IPS-18c (cell line): ENCODE measurements at regions not wholly inside any gene's neighbourhood (a gene's known extent, or its start where the extent isn't known, plus 50 kb on each side); places are given as distances from the start of the nearest gene placed in this dataset.
"Not testable (repeated sequence)": the region's sequence is repeated elsewhere in the genome, so short reads cannot be mapped to it uniquely, and the experiment has no call there.

Experiments
- H3K4me3 ChIP-seq: 2 replicates; pipeline ENCODE4 v1.7.0; 2013; ENCODE audit warnings: low read depth, mild to moderate bottlenecking, low read length, moderate library complexity; ENCODE audit not compliant: insufficient read depth
- H3K9me3 ChIP-seq: one replicate; pipeline ENCODE4 v1.6.1; 2013; ENCODE audit warnings: mild to moderate bottlenecking, low read length, moderate library complexity; ENCODE audit not compliant: control insufficient read depth, insufficient read depth

GRCh38 chr4:127224556-127224955 lies 408.2 kb upstream of the INTU start:
- H3K9me3 ChIP-seq: no peaks in the 10 kb centered on the region
- H3K4me3 ChIP-seq: no peak overlapping the region

GRCh38 chr4:127229855-127230608 lies 402.7 kb upstream of the INTU start:
- no peaks in the 10 kb centered on the region for H3K9me3 ChIP-seq
- no peak overlapping the region for H3K4me3 ChIP-seq

- Histone ChIP-seq H3K4me3 (no peak overlapping the region), H3K9me3 (no peaks in the 10 kb centered on the region)
Measured at GRCh38 chr4:127236889-127237288, 395.9 kb upstream of the INTU start.

- H3K4me3 ChIP-seq: no peak overlapping the region
- no peaks in the 10 kb centered on the region for H3K9me3 ChIP-seq
Measured at GRCh38 chr4:127237581-127237980, 395.2 kb upstream of the INTU start.

GRCh38 chr4:127238956-127239475 lies 393.7 kb upstream of the INTU start:
- Histone ChIP-seq H3K4me3 (no peak overlapping the region), H3K9me3 (no peaks in the 10 kb centered on the region)

GRCh38 chr4:127239902-127240763 lies 392.6 kb upstream of the INTU start:
- no peaks in the 10 kb centered on the region for H3K9me3 ChIP-seq
- H3K4me3 ChIP-seq: no peak overlapping the region

GRCh38 chr4:127240764-127241105 lies 392.0 kb upstream of the INTU start:
- Histone ChIP-seq H3K4me3 (no peak overlapping the region), H3K9me3 (no peaks in the 10 kb centered on the region)

- no peak overlapping the region for H3K4me3 ChIP-seq
- H3K9me3 ChIP-seq: peaks cover 2% of the 10 kb centered on the region
Measured at GRCh38 chr4:127244515-127244914, 388.2 kb upstream of the INTU start.

- Histone ChIP-seq H3K9me3 (peaks cover 2% of the 10 kb centered on the region), H3K4me3 (no peak overlapping the region)
Measured at GRCh38 chr4:127246963-127247952, 385.5 kb upstream of the INTU start.

GRCh38 chr4:127249066-127249766 lies 383.5 kb upstream of the INTU start:
- Histone ChIP-seq H3K9me3 (peaks cover 2% of the 10 kb centered on the region), H3K4me3 (no peak overlapping the region)

GRCh38 chr4:127249767-127250108 lies 383.0 kb upstream of the INTU start:
- H3K9me3 ChIP-seq: peaks cover 2% of the 10 kb centered on the region
- no peak overlapping the region for H3K4me3 ChIP-seq

- H3K4me3 ChIP-seq: no peak overlapping the region
- H3K9me3 ChIP-seq: peaks cover 2% of the 10 kb centered on the region
Measured at GRCh38 chr4:127250577-127250976, 382.2 kb upstream of the INTU start.

GRCh38 chr4:127251423-127251822 lies 381.3 kb upstream of the INTU start:
- peaks cover 2% of the 10 kb centered on the region for H3K9me3 ChIP-seq
- no peak overlapping the region for H3K4me3 ChIP-seq

GRCh38 chr4:127256500-127256899 lies 376.3 kb upstream of the INTU start:
- H3K4me3 ChIP-seq: no peak overlapping the region
- no peaks in the 10 kb centered on the region for H3K9me3 ChIP-seq

GRCh38 chr4:127261476-127261875 lies 371.3 kb upstream of the INTU start:
- no peaks in the 10 kb centered on the region for H3K9me3 ChIP-seq
- no peak overlapping the region for H3K4me3 ChIP-seq

- no peak overlapping the region for H3K4me3 ChIP-seq
Measured at GRCh38 chr4:127268367-127268766, 364.4 kb upstream of the INTU start.

GRCh38 chr4:127277023-127277422 lies 355.7 kb upstream of the INTU start:
- not testable (repeated sequence) for H3K4me3 ChIP-seq, H3K9me3 ChIP-seq

More at GRCh38 chr4:127268367-127268766, 364.4 kb upstream of the INTU start:
- no peaks in the 10 kb centered on the region for H3K9me3 ChIP-seq
